Upper lobe of right lung (tissue), 1 donor: ENCODE measurements at regions not wholly inside any gene's neighbourhood (a gene's known extent, or its start where the extent isn't known, plus 50 kb on each side); places are given as distances from the start of the nearest gene placed in this dataset.

ENCODE experiments used
- ATAC-seq: fragments of 200-7000 bp; cut with Tn5 transposase; one replicate; pipeline ENCODE4 v1.9.1; 2020; ENCODE audit warnings: mild to moderate bottlenecking, moderate library complexity
- DNase-seq: peaks from one replicate; pipeline ENCODE4 v3.0.0-alpha.2; 2020
- H3K27ac ChIP-seq: fragments of 200-600 bp; one replicate; pipeline ENCODE4 v1.8.0; 2022
- H3K27me3 ChIP-seq: fragments of 200-600 bp; one replicate; pipeline ENCODE4 v1.8.0; 2022; ENCODE audit warnings: mild to moderate bottlenecking
- H3K36me3 ChIP-seq: fragments of 200-600 bp; one replicate; pipeline ENCODE4 v1.8.0; 2022
- H3K4me1 ChIP-seq: fragments of 200-600 bp; one replicate; pipeline ENCODE4 v1.8.0; 2022
- H3K4me3 ChIP-seq: fragments of 200-600 bp; one replicate; pipeline ENCODE4 v1.8.0; 2022; ENCODE audit warnings: mild to moderate bottlenecking
- H3K9me3 ChIP-seq: fragments of 200-600 bp; one replicate; pipeline ENCODE4 v1.8.0; 2022
- intact Hi-C: fragments of 100-400 bp; cut with DNase I; formaldehyde crosslinking; loops from one replicate; pipeline ENCODE4 v1.11.0; 2022
- TF ChIP-seq, protein P1 (sequence below): fragments of 200-600 bp; IDR thresholded peaks from one replicate; pipeline ENCODE4 v1.8.0; 2022; ENCODE audit warnings: antibody characterized with exemption
- donor health status: DM: no; HTN: yes; CAD: no; lungs with severe emphysema.

DNA sequence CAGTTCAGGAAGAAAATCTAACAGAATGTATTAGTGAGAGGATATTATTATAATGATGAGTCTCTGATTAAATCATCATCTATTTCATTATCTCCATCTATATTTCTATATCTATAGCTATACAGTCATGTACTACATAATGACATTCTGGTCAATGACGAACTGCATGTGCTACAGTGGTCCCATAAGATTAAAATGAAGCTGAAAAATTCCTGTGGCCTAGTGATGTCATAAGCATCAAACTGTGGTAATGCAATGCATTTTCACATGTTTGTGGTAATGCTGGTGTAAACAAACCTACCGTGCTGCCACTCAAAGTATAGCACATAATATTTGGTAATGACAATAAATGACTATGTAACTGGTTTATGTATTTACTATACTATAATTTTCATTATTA is 1127.9 kb upstream of the CHAC2 start:
- Histone ChIP-seq H3K4me1 (no peaks in the 10 kb centered on the region), H3K4me3 (no peak overlapping the region), H3K9me3 (no peaks in the 10 kb centered on the region), H3K27me3 (no peaks in the 10 kb centered on the region), H3K36me3 (no peaks in the 10 kb centered on the region), H3K27ac (no peak overlapping the region)
- ATAC-seq (no peak), DNase-seq (no peak)
- intact Hi-C loops, result no loop called here
- TF ChIP-seq, protein P1, sequence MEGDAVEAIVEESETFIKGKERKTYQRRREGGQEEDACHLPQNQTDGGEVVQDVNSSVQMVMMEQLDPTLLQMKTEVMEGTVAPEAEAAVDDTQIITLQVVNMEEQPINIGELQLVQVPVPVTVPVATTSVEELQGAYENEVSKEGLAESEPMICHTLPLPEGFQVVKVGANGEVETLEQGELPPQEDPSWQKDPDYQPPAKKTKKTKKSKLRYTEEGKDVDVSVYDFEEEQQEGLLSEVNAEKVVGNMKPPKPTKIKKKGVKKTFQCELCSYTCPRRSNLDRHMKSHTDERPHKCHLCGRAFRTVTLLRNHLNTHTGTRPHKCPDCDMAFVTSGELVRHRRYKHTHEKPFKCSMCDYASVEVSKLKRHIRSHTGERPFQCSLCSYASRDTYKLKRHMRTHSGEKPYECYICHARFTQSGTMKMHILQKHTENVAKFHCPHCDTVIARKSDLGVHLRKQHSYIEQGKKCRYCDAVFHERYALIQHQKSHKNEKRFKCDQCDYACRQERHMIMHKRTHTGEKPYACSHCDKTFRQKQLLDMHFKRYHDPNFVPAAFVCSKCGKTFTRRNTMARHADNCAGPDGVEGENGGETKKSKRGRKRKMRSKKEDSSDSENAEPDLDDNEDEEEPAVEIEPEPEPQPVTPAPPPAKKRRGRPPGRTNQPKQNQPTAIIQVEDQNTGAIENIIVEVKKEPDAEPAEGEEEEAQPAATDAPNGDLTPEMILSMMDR, result no peak

DNA sequence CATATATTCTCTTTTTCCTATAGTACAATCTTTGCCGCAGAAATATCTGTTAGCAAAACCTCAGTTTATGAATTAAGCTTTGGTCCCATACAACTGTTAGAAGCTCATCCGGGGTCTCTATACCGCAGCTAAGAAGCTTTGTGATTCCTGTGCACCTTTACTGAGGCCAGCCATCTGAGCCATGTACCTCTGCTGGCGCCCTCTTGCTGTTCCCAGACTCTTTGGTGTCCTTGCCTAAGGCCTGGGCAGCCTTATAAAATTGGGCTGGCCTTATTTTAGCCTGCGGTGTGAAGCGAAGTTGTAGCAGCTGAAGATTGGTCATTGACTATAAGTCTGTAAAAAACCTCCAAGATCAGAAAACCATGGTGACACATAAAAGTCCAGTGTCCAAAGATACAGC is 1135.1 kb upstream of the CHAC2 start:
- H3K27ac ChIP-seq, result no peak overlapping the region
- TF ChIP-seq, protein P1, result no peak
- H3K4me3 ChIP-seq, result no peak overlapping the region
- no peak for DNase-seq
- no peaks in the 10 kb centered on the region for H3K36me3 ChIP-seq
- no peak for ATAC-seq
- H3K9me3 ChIP-seq, result no peaks in the 10 kb centered on the region
- no peaks in the 10 kb centered on the region for H3K4me1 ChIP-seq
- H3K27me3 ChIP-seq, result no peaks in the 10 kb centered on the region
- intact Hi-C loops, result no loop called here

DNA sequence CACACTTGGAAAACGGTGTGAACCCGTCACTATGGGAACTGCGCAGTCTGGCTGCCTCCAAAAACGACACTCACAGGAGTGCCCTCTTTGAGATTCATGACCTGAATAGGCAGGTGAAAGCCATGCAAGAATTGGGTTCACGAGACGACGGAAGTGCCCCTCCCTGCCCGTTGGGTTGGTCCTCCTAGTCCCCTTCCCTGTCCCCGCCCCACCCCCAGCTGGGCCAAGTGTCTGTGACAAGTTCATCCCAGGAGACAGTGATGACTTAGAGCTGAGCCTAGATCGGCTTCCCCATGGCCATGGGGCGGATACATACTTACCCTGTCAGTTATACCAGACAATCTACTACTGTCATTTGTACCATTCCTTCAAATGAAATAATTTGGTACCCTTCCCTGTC is 1137.7 kb upstream of the CHAC2 start:
- no peaks in the 10 kb centered on the region for H3K4me1 ChIP-seq
- DNase-seq, result no peak
- H3K4me3 ChIP-seq, result no peak overlapping the region
- no peaks in the 10 kb centered on the region for H3K27me3 ChIP-seq
- intact Hi-C loops, result no loop called here
- no peaks in the 10 kb centered on the region for H3K9me3 ChIP-seq
- peak; percentile 27 for ATAC-seq
- TF ChIP-seq, protein P1, result no peak
- no peak overlapping the region for H3K27ac ChIP-seq
- H3K36me3 ChIP-seq, result no peaks in the 10 kb centered on the region

DNA sequence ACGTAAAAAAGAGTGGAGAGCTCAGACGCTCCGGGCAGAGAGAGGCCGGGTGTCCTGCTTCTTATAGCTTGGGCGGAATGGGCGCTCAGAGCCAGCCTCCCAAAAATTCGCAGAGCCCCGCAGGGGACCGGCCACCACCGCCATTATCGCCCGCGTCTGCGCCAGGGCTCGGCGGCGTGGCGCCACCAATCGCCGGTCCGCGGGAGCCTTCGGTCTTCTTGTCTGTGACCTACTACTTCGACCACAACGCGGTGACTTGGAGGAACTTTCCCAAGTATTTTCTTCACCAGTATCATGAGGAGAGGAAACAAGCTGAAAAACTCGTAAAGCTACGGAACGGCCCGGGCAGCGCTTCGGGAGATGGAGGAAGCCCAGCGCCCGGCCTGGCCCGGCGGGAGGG is 1138.1 kb upstream of the CHAC2 start:
- TF ChIP-seq, protein P1, result no peak
- intact Hi-C loops, result no loop called here
- no peak overlapping the region for H3K4me3 ChIP-seq
- H3K36me3 ChIP-seq, result no peaks in the 10 kb centered on the region
- H3K27me3 ChIP-seq, result no peaks in the 10 kb centered on the region
- H3K4me1 ChIP-seq, result no peaks in the 10 kb centered on the region
- DNase-seq (no peak), ATAC-seq (no peak)
- no peaks in the 10 kb centered on the region for H3K9me3 ChIP-seq
- no peak overlapping the region for H3K27ac ChIP-seq

DNA sequence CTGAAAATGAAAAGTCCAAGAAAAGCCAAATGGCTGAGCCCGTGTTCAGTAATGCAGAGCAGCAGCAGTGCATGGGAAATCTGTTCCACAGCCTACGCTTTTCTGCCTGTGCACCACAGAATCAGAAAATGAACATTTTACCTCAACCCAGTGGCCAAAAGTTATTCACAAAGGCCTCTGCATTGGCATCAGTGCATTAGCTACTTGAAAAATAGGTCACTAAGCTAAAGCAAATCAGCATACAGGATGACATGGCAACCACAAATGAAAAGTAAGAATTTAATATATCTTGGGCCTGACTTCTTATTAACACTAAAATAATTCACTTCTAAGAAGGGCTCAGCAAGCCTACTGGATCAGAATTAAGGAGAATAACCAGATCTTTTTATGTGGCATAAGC is 1145.3 kb upstream of the CHAC2 start:
- Histone ChIP-seq H3K4me3 (no peak overlapping the region), H3K4me1 (no peaks in the 10 kb centered on the region), H3K36me3 (no peaks in the 10 kb centered on the region), H3K27ac (no peak overlapping the region), H3K9me3 (no peaks in the 10 kb centered on the region), H3K27me3 (no peaks in the 10 kb centered on the region)
- ATAC-seq, result no peak
- intact Hi-C loops, result no loop called here
- TF ChIP-seq, protein P1, result no peak
- no peak for DNase-seq

DNA sequence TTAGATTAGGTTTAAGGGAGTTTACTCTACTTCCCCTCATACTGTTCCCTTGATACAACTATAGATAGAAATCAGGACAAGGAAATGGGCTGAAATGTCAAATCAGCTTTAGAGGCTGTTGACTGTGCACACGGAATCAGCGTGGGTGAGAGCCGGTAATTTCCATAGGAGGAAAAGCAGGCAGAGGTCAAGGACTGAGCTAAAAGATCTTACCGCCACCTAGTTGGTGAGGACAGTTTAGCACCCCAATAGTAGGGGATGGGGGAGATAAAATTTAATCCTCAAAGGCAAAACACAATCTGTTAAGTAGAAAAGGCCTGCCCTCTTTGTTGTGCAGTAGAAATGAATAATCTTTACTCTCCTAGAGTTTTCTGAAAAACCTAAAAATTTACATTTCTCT is 1154.5 kb upstream of the CHAC2 start:
- H3K9me3 ChIP-seq, result no peaks in the 10 kb centered on the region
- no peak overlapping the region for H3K4me3 ChIP-seq
- H3K27ac ChIP-seq, result no peak overlapping the region
- H3K27me3 ChIP-seq, result no peaks in the 10 kb centered on the region
- H3K36me3 ChIP-seq, result no peaks in the 10 kb centered on the region
- no peak for ATAC-seq
- intact Hi-C loops, result no loop called here
- TF ChIP-seq, protein P1, result no peak
- no peak for DNase-seq
- H3K4me1 ChIP-seq, result no peaks in the 10 kb centered on the region
